Right renal cortex interstitium (tissue), 3 donors: ENCODE measurements at regions not wholly inside any gene's neighbourhood (a gene's known extent, or its start where the extent isn't known, plus 50 kb on each side); places are given as distances from the start of the nearest gene placed in this dataset.
"Not testable (repeated sequence)": the region's sequence is repeated elsewhere in the genome, so short reads cannot be mapped to it uniquely, and the experiment has no call there.

Source experiments
- DNase-seq, 3 donors: peaks; one replicate each; pipeline ENCODE4 v3.0.0-alpha.2; 2013; ENCODE audit warnings: low read depth in 3 of 3, low spot score in 2 of 3

DNA sequence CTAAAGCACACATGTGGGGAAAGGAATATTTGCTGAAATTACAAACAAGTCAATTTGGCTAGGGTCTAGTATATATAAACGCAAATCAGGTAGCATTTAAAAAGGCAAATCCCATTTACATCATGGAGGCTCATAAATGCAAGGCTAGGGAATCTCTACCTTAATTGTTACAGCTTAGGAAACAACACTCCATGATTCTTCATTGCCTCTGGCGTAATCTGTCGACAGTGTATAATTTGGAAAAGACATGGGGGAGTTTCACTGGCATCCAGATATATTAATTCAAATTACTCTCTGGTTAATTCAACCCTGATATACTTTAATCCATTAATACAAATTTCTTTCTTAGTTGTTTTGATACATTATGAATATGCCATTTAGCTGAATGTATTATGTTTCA is 1630.2 kb upstream of the FLRT2 start:
- no peak for DNase-seq

- no peak for DNase-seq
These were observed 1624.8 kb upstream of the FLRT2 start for GRCh38 chr14:83905157-83905556.

- no peak for DNase-seq
These were observed 1621.5 kb upstream of the FLRT2 start for GRCh38 chr14:83908419-83908818.

DNA sequence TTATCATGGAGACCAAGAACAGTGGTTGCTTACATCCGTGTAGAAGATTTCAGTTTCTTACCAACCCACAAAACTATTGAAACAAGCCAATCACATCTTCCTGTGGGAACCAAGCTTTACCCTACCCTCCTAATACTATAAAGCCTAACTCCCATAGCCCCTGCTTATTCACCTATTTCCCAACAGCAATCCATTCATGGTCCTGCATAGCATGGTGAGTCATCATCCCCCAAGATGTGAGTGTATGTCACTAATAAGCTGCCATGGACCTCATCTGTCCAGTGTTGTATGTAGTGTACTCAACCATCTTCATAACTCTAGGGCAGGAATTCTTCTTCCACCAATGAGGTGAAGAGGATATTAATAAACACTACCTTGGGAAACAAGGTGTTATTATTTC is 1620.4 kb upstream of the FLRT2 start:
- DNase-seq = no peak

- no peak for DNase-seq
These were observed 1617.8 kb upstream of the FLRT2 start for GRCh38 chr14:83912032-83912642.

DNA sequence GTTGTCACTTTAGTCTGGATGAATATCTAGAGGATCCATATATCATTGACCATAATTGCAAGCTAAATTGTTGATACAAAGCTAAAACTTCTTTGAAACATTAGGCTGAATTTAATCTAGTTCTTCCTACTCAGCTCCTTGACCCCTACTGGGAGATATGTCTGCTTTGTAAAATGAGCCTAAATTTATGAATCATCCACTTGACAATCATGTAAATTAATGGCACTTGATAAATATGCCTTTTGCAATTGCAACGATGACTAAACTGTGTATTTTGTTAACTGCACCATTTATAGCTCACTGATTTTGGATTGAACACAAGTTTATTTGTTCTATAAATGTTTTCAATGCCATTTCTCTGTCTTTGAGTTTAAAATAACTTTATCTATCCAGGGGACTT is 1616.5 kb upstream of the FLRT2 start:
- DNase-seq = no peak

DNA sequence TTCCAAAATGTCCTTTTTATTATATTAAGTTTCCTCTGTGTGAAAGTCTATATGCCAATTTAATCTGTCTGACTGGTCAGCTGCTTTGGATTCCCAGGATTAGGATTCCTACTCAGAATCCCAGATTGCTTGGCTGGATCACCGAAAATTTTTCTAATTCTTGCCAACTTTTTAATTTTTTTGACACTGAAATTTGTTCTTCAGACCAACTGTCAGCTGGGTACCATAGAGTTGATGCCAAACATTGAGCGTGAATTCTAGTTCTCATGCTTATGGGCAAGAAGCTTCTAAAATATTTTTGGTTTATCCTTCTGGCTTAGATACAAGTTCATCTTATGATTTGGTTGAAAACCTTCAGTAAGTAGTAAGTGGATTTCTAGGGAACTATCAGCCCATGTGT is 1611.4 kb upstream of the FLRT2 start:
- DNase-seq = no peak

- not testable (repeated sequence) for DNase-seq
These were observed 1610.3 kb upstream of the FLRT2 start for GRCh38 chr14:83919675-83920074.

GRCh38 chr14:83923842-83924241 is 1606.1 kb upstream of the FLRT2 start:
- no peak for DNase-seq

DNA sequence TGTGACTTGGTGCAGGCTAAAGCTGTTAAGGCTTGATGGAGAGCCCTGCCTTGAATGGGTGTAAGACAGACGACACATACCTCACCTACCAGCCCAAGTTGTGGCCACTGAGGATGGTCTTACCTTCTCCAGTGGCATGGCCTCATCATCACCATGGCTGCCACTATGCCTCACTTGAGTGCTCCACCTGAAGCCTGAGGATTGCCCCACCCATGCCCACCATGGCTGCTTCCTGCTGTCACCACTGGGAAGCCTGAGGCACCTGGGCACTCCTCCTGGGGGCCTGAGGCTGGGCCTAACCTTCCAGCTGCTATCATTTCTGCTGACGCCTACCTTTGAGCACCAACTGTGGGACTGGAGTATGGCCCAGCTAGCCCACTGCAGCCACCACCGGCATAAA is 1605.7 kb upstream of the FLRT2 start:
- DNase-seq = no peak

- DNase-seq = no peak
These were observed 1589.7 kb upstream of the FLRT2 start for GRCh38 chr14:83940253-83940652.

DNA sequence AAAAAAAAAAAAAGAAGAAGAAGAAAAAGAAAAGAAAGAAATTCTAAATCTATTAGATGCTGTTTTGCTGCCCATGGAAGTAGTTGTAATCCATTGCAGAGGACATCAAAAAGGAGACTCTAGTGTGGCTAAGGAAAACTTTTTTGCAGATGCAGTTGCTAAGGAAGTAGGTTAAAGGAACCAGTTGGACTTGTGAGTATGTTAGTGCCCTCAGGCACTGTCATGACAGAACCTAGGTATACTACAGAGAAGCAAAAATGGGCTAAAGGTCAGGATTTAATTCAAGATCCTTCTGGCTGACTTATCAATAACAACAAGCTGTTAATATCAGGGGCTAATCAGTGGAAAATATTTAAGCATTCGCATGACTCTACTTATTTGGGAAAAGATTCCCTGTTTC is 1571.6 kb upstream of the FLRT2 start:
- no peak for DNase-seq

- DNase-seq = no peak
These were observed 1569.0 kb upstream of the FLRT2 start for GRCh38 chr14:83960832-83961512.

DNA sequence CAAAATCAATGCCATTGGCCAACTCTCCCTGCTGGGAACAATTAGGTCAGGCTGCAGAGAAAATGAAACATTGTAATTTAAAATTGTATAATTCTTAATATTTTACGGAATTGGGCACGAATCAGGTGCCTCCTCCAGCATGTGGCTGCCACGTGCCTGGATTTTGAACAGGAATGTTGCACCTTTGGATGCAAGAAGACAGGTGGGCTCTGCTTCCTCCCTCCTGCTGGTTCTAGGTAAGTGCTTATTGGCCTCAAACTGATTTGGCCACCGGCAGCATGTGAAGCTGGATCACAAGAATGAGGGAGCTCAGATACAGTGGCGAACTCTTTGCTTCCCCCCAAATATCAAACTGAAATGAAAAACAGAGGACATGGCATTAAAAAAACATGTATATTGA is 1559.9 kb upstream of the FLRT2 start:
- DNase-seq = no peak

- no peak for DNase-seq
These were observed 1557.3 kb upstream of the FLRT2 start for GRCh38 chr14:83972631-83973030.

- no peak for DNase-seq
These were observed 1555.2 kb upstream of the FLRT2 start for GRCh38 chr14:83974647-83975163.

- peak in 1 of 3 donors; percentile 26 for DNase-seq
These were observed 1554.5 kb upstream of the FLRT2 start for GRCh38 chr14:83975435-83975834.

GRCh38 chr14:83975841-83976770 is 1553.8 kb upstream of the FLRT2 start:
- peak in 2 of 3 donors; percentile 31 to 36 for DNase-seq

DNA sequence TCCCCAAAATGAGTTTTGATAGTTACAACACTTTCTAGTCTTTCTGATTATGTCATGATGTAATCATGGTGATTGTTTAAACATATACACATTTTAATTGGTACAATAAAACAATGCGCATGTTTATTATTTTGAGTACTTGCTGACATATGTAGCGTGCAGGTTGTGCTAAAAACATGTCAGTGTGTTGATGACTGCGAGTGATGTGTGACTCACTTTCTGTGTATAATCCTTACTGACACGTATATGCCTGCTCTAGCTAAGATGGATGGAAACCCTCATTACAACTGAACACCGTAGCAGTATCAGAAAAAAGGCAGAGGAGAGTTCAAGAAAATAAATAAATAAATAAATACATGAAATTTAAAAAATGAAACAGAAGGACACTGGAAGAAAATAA is 1552.4 kb upstream of the FLRT2 start:
- no peak for DNase-seq

DNA sequence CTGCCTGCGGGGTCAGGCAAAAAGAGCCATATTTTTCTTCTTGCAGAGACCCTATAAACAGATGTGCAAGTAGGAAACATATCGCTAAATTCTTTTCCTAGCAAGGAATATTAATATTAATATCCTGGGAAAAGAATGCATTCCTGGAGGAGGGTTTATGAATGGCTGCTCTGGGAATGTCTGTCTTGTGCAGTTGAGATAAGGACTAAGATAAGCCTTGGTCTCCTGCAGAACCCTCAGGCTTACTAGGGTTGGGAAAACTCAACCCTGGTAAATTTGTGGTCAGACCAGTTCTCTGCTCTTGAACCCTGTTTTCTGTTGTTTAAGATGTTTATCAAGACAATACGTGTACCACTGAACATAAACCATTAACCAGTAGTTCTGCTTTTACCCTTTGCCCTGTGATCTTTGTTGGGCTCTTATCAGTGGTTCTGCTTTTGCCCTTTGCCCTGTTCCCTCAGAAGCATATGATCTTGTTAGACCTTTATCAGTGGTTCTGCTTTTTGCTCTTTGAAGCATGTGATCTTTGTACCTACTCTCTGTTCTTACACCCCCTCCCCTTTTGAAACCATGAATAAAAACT is 1548.2 kb upstream of the FLRT2 start:
- DNase-seq = not testable (repeated sequence)

- no peak for DNase-seq
These were observed 1541.7 kb upstream of the FLRT2 start for GRCh38 chr14:83988275-83988674.
